A549 (cell line): ENCODE measurements at regions not wholly inside any gene's neighbourhood (a gene's known extent, or its start where the extent isn't known, plus 50 kb on each side); places are given as distances from the start of the nearest gene placed in this dataset.

Experiments
- CHD2 ChIP-seq: fragments of 150-350 bp; IDR thresholded peaks from 2 replicates; pipeline ENCODE4 v1.6.1; 2014; ENCODE audit warnings: low read length; ENCODE audit not compliant: partially characterized antibody
- CTCF ChIP-seq: fragments of >200 bp; sonication (Bioruptor Twin); formaldehyde crosslinking; IDR thresholded peaks from 3 replicates; pipeline ENCODE4 v1.5.1; 2016
- ESRRA ChIP-seq: fragments of 150-350 bp; IDR thresholded peaks from 2 replicates; pipeline ENCODE4 v1.6.1; 2014; ENCODE audit warnings: mild to moderate bottlenecking, low read length, borderline replicate concordance
- HMGXB4 ChIP-seq: fragments of 250-450 bp; sonication (Bioruptor Pico); IDR thresholded peaks from 2 replicates; pipeline ENCODE4 v1.5.0; 2021; ENCODE audit warnings: mild to moderate bottlenecking, moderate library complexity, borderline replicate concordance
- JUN ChIP-seq, 2 experiments: fragments of >200 bp; sonication (Bioruptor Twin); formaldehyde crosslinking; IDR thresholded peaks; 2 replicates in 1 of 2; 3 replicates in 1 of 2; pipeline ENCODE4 v1.6.1; 2016 to 2017
- JUNB ChIP-seq: fragments of >200 bp; sonication (Bioruptor Twin); formaldehyde crosslinking; IDR thresholded peaks from 2 replicates; pipeline ENCODE4 v1.6.1; 2016
- KDM1A ChIP-seq: fragments of 200-600 bp; sonication (generic); IDR thresholded peaks from 2 replicates; pipeline ENCODE4 v1.6.1; 2016; ENCODE audit warnings: low read depth, mild to moderate bottlenecking
- MAFK ChIP-seq: fragments of 450-650 bp; IDR thresholded peaks from 2 replicates; pipeline ENCODE4 v1.6.1; 2014; ENCODE audit not compliant: partially characterized antibody
- MYC ChIP-seq: IDR thresholded peaks from 2 replicates; pipeline ENCODE4 v1.6.1; 2012; ENCODE audit warnings: mild to moderate bottlenecking, inconsistent platforms, low read length, improper control_type of control experiment, borderline replicate concordance
- POLR2A ChIP-seq: IDR thresholded peaks from 2 replicates; pipeline ENCODE4 v1.6.1; 2012; ENCODE audit warnings: mild to moderate bottlenecking, low read length
- RAD21 ChIP-seq, 2 experiments: fragments of >200 bp in 1 of 2; sonication (Bioruptor Twin) in 1 of 2; formaldehyde crosslinking in 1 of 2; IDR thresholded peaks in 1 of 2; conservative IDR thresholded peaks in 1 of 2; 2 replicates in 1 of 2; 3 replicates in 1 of 2; pipeline ENCODE4 v1.6.1; 2012 to 2018; ENCODE audit warnings: inconsistent platforms in 1 of 2
- SMC3 ChIP-seq: fragments of >200 bp; sonication (Bioruptor Twin); formaldehyde crosslinking; IDR thresholded peaks from 3 replicates; pipeline ENCODE4 v1.6.1; 2018; ENCODE audit warnings: inconsistent platforms
- TF ChIP-seq, protein P1 (sequence below): IDR thresholded peaks from 2 replicates; pipeline ENCODE4 v1.6.1; 2012

- TF ChIP-seq SMC3 (no peak), CHD2 (no peak), KDM1A (no peak), CTCF (no peak), POLR2A (no peak), JUNB (no peak), ESRRA (no peak), RAD21 (conservative IDR thresholded peaks at IDR 0.05 in 1 of 2, IDR thresholded peaks at IDR 0.05 in 1 of 2) (no peak), MYC (no peak), JUN (IDR thresholded peaks at IDR 0.05) (no peak), MAFK (no peak), HMGXB4 (CRISPR knock-in tag) (no peak)
- TF ChIP-seq, protein P1, sequence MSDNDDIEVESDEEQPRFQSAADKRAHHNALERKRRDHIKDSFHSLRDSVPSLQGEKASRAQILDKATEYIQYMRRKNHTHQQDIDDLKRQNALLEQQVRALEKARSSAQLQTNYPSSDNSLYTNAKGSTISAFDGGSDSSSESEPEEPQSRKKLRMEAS = no peak
Measured at GRCh38 chrX:13414006-13414647, 94.3 kb upstream of the ATXN3L start.
